ENCODE measurements at regions not wholly inside any gene's neighbourhood (a gene's known extent, or its start where the extent isn't known, plus 50 kb on each side); places are given as distances from the start of the nearest gene placed in this dataset.
A peak's percentile ranks its signal among the peaks of the same experiment; 100 is the strongest.

- peak; percentile 40 for ATAC-seq
- DNase-seq = no peak
- intact Hi-C loops (cut with micrococcal nuclease) = no loop called here
Observed at GRCh38 chr17:72205357-72205756, 84.5 kb downstream of the SOX9 start.

- ATAC-seq (no peak), DNase-seq (no peak)
- intact Hi-C loops (cut with micrococcal nuclease) = no loop called here
Observed at GRCh38 chr17:72205822-72206221, 85.0 kb downstream of the SOX9 start.

- ATAC-seq = no peak
- intact Hi-C loops (cut with micrococcal nuclease) = no loop called here
- no peak for DNase-seq
Observed at GRCh38 chr17:72206376-72206775, 85.6 kb downstream of the SOX9 start.

- no peak for ATAC-seq
- intact Hi-C loops (cut with micrococcal nuclease) = no loop called here
- no peak for DNase-seq
Observed at GRCh38 chr17:72208832-72209231, 88.0 kb downstream of the SOX9 start.

- ATAC-seq = no peak
- intact Hi-C loops (cut with micrococcal nuclease) = no loop called here
Observed at GRCh38 chr17:72212041-72212440, 91.2 kb downstream of the SOX9 start.

GRCh38 chr17:72215490-72215889 lies 94.7 kb downstream of the SOX9 start:
- ATAC-seq (no peak), DNase-seq (no peak)
- intact Hi-C loops (cut with micrococcal nuclease) = no loop called here

More at GRCh38 chr17:72212041-72212440, 91.2 kb downstream of the SOX9 start:
- DNase-seq = no peak

- ATAC-seq = no peak
- no peak for DNase-seq
Observed at GRCh38 chr17:72215928-72216327, 95.1 kb downstream of the SOX9 start.

GRCh38 chr17:72219137-72219823 lies 98.5 kb downstream of the SOX9 start:
- peak; percentile 31 for DNase-seq
- ATAC-seq = no peak
- intact Hi-C loops (cut with micrococcal nuclease) = no loop called here

More at GRCh38 chr17:72215928-72216327, 95.1 kb downstream of the SOX9 start:
- intact Hi-C loops (cut with micrococcal nuclease) = no loop called here

- ATAC-seq = no peak
- no peak for DNase-seq
- intact Hi-C loops (cut with micrococcal nuclease) = no loop called here
Observed at GRCh38 chr17:72219824-72220493, 99.1 kb downstream of the SOX9 start.

- intact Hi-C loops (cut with micrococcal nuclease) = no loop called here
- no peak for ATAC-seq
- no peak for DNase-seq
Observed at GRCh38 chr17:72222661-72223380, 102.0 kb downstream of the SOX9 start.

- intact Hi-C loops (cut with micrococcal nuclease) = no loop called here
- DNase-seq (no peak), ATAC-seq (no peak)
Observed at GRCh38 chr17:72223866-72224291, 103.1 kb downstream of the SOX9 start.

- no peak for ATAC-seq
- intact Hi-C loops (cut with micrococcal nuclease) = no loop called here
Observed at GRCh38 chr17:72226322-72226721, 105.5 kb downstream of the SOX9 start.

GRCh38 chr17:72233986-72234385 lies 113.2 kb downstream of the SOX9 start:
- DNase-seq (no peak), ATAC-seq (no peak)
- intact Hi-C loops (cut with micrococcal nuclease) = no loop called here

More at GRCh38 chr17:72226322-72226721, 105.5 kb downstream of the SOX9 start:
- DNase-seq = no peak

GRCh38 chr17:72234985-72235384 lies 114.2 kb downstream of the SOX9 start:
- ATAC-seq = no peak
- DNase-seq = no peak
- intact Hi-C loops (cut with micrococcal nuclease) = no loop called here

- no peak for ATAC-seq
- intact Hi-C loops (cut with micrococcal nuclease) = no loop called here
- no peak for DNase-seq
Observed at GRCh38 chr17:72236980-72237633, 116.3 kb downstream of the SOX9 start.

- DNase-seq = no peak
- intact Hi-C loops (cut with micrococcal nuclease) = no loop called here
Observed at GRCh38 chr17:72238157-72238673, 117.4 kb downstream of the SOX9 start.

GRCh38 chr17:72239548-72239947 lies 118.7 kb downstream of the SOX9 start:
- intact Hi-C loops (cut with micrococcal nuclease) = no loop called here

More at GRCh38 chr17:72238157-72238673, 117.4 kb downstream of the SOX9 start:
- no peak for ATAC-seq

GRCh38 chr17:72240333-72240732 lies 119.5 kb downstream of the SOX9 start:
- DNase-seq (no peak), ATAC-seq (no peak)
- intact Hi-C loops (cut with micrococcal nuclease) = no loop called here

More at GRCh38 chr17:72239548-72239947, 118.7 kb downstream of the SOX9 start:
- DNase-seq = no peak
- ATAC-seq = no peak

- DNase-seq (no peak), ATAC-seq (no peak)
- intact Hi-C loops (cut with micrococcal nuclease) = no loop called here
Observed at GRCh38 chr17:72244494-72244893, 123.7 kb downstream of the SOX9 start.
